Suprapubic skin (tissue), 4 donors: ENCODE measurements at regions not wholly inside any gene's neighbourhood (a gene's known extent, or its start where the extent isn't known, plus 50 kb on each side); places are given as distances from the start of the nearest gene placed in this dataset.

Source experiments
- EP300 ChIP-seq: sonication (generic); formaldehyde crosslinking; IDR thresholded peaks from one replicate; pipeline ENCODE4 v1.6.1; 2017; ENCODE audit warnings: antibody characterized with exemption
- POLR2A ChIP-seq, 2 donors: fragments of 450-650 bp; IDR thresholded peaks; one replicate each; pipeline ENCODE4 v1.6.1; 2017; ENCODE audit warnings: antibody characterized with exemption in 2 of 2, mild to moderate bottlenecking in 2 of 2, moderate library complexity in 2 of 2
- POLR2AphosphoS5 ChIP-seq, 3 donors: sonication (generic); formaldehyde crosslinking; IDR thresholded peaks; one replicate each; pipeline ENCODE4 v1.6.1; 2017; ENCODE audit warnings: antibody characterized with exemption in 3 of 3
- TF ChIP-seq, protein P1 (sequence below), 2 donors: fragments of 200-600 bp in 1 of 2; fragments of 450-650 bp in 1 of 2; sonication (generic) in 1 of 2; IDR thresholded peaks; one replicate each; pipeline ENCODE4 v1.5.1; 2016 to 2019; ENCODE audit warnings: antibody characterized with exemption in 2 of 2, mild to moderate bottlenecking in 1 of 2, moderate library complexity in 1 of 2

DNA sequence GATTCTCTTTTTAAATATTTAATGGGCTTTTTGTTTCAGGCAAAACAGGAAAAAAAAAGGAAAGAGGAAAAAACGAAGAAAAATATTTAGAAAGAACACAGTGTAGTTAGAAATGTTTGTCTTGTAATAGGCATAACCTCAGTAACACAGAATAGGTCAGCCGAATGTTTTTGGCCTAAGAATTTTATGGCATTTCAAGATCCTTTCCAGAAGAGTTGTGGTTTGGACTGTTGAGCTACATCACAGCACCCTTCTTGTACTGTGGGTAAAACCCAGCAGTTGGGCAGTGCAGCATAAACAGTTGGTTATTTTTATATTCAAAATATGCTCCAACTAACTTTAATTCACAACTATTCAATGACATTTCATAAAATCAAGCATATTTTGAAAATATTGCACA is 474.4 kb upstream of the AGTR1 start:
- TF ChIP-seq, protein P1, sequence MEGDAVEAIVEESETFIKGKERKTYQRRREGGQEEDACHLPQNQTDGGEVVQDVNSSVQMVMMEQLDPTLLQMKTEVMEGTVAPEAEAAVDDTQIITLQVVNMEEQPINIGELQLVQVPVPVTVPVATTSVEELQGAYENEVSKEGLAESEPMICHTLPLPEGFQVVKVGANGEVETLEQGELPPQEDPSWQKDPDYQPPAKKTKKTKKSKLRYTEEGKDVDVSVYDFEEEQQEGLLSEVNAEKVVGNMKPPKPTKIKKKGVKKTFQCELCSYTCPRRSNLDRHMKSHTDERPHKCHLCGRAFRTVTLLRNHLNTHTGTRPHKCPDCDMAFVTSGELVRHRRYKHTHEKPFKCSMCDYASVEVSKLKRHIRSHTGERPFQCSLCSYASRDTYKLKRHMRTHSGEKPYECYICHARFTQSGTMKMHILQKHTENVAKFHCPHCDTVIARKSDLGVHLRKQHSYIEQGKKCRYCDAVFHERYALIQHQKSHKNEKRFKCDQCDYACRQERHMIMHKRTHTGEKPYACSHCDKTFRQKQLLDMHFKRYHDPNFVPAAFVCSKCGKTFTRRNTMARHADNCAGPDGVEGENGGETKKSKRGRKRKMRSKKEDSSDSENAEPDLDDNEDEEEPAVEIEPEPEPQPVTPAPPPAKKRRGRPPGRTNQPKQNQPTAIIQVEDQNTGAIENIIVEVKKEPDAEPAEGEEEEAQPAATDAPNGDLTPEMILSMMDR (IDR thresholded peaks at IDR 0.05) = no peak
- TF ChIP-seq POLR2A (IDR thresholded peaks at IDR 0.05) = no peak
- TF ChIP-seq POLR2AphosphoS5 (IDR thresholded peaks at IDR 0.05) = no peak
- TF ChIP-seq EP300 = no peak
